ENCODE measurements at regions not wholly inside any gene's neighbourhood (a gene's known extent, or its start where the extent isn't known, plus 50 kb on each side); places are given as distances from the start of the nearest gene placed in this dataset.

- no peak for TF ChIP-seq ARID4B (CRISPR knock-in tag; IDR thresholded peaks at IDR 0.05; ENCODE audit: borderline replicate concordance)
- no peak for TF ChIP-seq ZNF671 (CRISPR knock-in tag; IDR thresholded peaks at IDR 0.05)
- TF ChIP-seq NR2C2 (CRISPR knock-in tag; IDR thresholded peaks at IDR 0.05), result no peak
These were observed 72.8 kb upstream of the INTU start (continued) for GRCh38 chr4:127559981-127560380.

GRCh38 chr4:127560755-127561154 lies 72.0 kb upstream of the INTU start:
- H3K4me3 Mint-ChIP-seq, result no peak overlapping the region
- H3K36me3 Mint-ChIP-seq, result no peaks in the 10 kb centered on the region
- peaks cover 7% of the 10 kb centered on the region; the same call in 1 of the 2 replicates for H3K9me3 Mint-ChIP-seq
- no peak overlapping the region for H3K27ac Mint-ChIP-seq
- no peak for DNase-seq (ENCODE audit: low spot score)
- ChIA-PET CTCF (no interaction called here), POLR2A (no interaction called here)
- no peaks in the 10 kb centered on the region for H3K4me1 Mint-ChIP-seq
- ATAC-seq, result no peak
- H3K27me3 Mint-ChIP-seq (ENCODE audit: low read depth), result no peaks in the 10 kb centered on the region
- TF ChIP-seq ZNF138 (CRISPR knock-in tag; conservative IDR thresholded peaks at IDR 0.05) (no peak), ESRRA (CRISPR knock-in tag; IDR thresholded peaks at IDR 0.05; ENCODE audit: borderline replicate concordance) (no peak), MAX (CRISPR knock-in tag; IDR thresholded peaks at IDR 0.05) (no peak)

- no peak for TF ChIP-seq CBFB (CRISPR knock-in tag; IDR thresholded peaks at IDR 0.05; ENCODE audit: low read depth)
- no peak for TF ChIP-seq NR1H2 (CRISPR knock-in tag; IDR thresholded peaks at IDR 0.05)
- TF ChIP-seq TEAD1 (CRISPR knock-in tag; IDR thresholded peaks at IDR 0.05), result no peak
- no peak for TF ChIP-seq USF1 (CRISPR knock-in tag; IDR thresholded peaks at IDR 0.05)
- TF ChIP-seq CDX4 (CRISPR knock-in tag; IDR thresholded peaks at IDR 0.05; ENCODE audit: borderline replicate concordance), result no peak
- no peak for TF ChIP-seq AR (CRISPR knock-in tag; IDR thresholded peaks at IDR 0.05)
- TF ChIP-seq CREM (CRISPR knock-in tag; IDR thresholded peaks at IDR 0.05), result no peak
- no peak for TF ChIP-seq IRF1 (CRISPR knock-in tag; IDR thresholded peaks at IDR 0.05)
- no peak for TF ChIP-seq ZNF232 (CRISPR knock-in tag; IDR thresholded peaks at IDR 0.05)
- no peak for TF ChIP-seq GABPB1 (CRISPR knock-in tag; IDR thresholded peaks at IDR 0.05)
- no peak for TF ChIP-seq ZNF281 (CRISPR knock-in tag; IDR thresholded peaks at IDR 0.05)
- no peak for TF ChIP-seq ZBTB21 (CRISPR knock-in tag; IDR thresholded peaks at IDR 0.05; ENCODE audit: borderline replicate concordance)
- TF ChIP-seq TEAD4 (CRISPR knock-in tag; IDR thresholded peaks at IDR 0.05), result no peak
- no peak for TF ChIP-seq ZNF416 (CRISPR knock-in tag; IDR thresholded peaks at IDR 0.05)
- H3K4me3 Mint-ChIP-seq, result no peak overlapping the region
- ChIA-PET POLR2A (no interaction called here), CTCF (interaction anchor here (2.5 kb wide), 1 partner anchor 12 kb away, joined by 12 read pairs; no protein-coding TSS in a partner anchor)
- no peaks in the 10 kb centered on the region for H3K36me3 Mint-ChIP-seq
- no peaks in the 10 kb centered on the region for H3K27me3 Mint-ChIP-seq (ENCODE audit: low read depth)
- no peak overlapping the region; the same call in 1 of the 2 replicates for H3K27ac Mint-ChIP-seq
- peaks cover 18% of the 10 kb centered on the region for H3K4me1 Mint-ChIP-seq
- ATAC-seq, result peak; percentile 90
- 0 out of 2 replicates have a peak, but pooled peaks cover 5% of the 10 kb centered on the region for H3K9me3 Mint-ChIP-seq
- peak; percentile 61 for DNase-seq (ENCODE audit: low spot score)
These were observed 58.1 kb upstream of the INTU start for GRCh38 chr4:127574643-127575042.
